ENCODE measurements at regions not wholly inside any gene's neighbourhood (a gene's known extent, or its start where the extent isn't known, plus 50 kb on each side); places are given as distances from the start of the nearest gene placed in this dataset.
A peak's percentile ranks its signal among the peaks of the same experiment; 100 is the strongest.

DNA sequence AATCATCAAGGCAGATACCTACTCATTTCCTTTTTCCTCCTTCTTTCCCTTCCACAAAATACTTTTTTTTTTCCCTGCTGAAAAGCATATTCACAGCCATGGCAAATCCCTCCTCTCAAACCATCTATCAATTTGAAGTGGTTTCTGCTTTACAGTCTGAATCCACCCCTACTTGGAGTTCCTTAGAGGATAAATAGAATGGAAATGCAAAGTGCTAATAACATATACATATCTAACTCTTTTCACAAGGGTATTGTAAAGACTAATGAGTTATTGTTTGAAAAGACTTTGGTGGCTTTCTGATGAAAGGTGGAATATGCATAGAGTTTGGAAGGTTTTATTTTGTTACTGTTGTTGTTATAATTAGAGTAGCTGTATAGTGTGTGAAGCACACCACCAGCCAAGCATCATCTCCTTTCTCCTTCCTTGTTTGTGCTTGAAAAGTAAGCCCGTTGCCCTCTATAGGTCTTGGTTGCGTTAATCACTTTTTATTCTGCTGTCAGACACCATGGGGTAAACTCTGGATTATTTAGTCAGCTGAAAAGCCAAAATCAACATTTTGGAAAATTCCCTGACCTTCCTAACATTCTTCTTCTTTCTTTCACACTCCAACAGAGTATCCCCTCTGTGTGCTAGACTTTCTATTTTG lies 2126.9 kb upstream of the CELF4 start:
- no peak for DNase-seq

DNA sequence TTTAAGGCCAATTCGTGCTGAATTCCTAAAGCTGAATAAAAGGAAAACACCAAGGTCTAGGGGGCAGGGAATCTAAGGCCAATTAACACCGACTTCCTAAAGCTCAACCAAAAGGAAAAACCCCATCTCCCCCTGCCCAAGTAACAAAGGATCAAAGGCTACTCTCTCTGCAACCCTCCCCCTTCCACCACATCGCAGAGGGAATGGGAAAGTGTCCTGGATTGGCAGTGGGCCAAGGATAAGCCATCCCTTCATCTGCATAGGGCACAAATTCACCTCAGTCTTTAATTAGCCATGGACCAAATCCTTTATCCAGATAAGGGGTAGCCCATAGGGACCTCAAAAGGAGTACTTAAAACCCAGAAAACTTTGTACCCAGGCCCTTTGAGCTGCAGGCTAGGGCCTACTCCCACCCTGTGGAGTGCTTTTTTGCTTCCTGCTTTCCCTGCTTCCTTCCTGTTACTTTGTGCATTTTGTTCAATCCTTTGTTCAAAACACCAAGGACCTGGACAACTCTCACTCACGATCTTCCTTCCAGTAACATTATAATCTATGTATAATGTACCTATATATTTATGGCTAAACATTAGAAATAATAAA lies 2119.8 kb upstream of the CELF4 start:
- DNase-seq: no peak

DNA sequence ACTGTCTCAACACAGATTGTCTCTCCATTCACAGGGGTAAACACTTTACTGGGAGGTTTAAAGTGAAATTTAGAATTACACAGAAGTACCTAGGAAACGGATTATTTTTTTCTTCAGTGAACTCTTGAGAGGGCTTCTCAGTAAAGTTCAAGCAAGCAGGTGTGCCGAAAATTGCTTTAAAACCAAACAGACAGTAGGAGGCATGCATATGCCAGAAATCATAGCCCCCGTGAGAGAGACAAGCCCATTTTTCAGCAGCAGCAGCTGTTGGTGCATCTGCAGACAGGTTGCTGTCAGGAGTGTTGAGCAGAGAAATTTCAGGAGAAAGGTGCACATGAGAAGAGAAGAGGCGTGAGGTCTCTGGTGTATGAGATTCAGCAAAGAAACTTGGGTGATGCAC lies 2115.5 kb upstream of the CELF4 start:
- no peak for DNase-seq

DNA sequence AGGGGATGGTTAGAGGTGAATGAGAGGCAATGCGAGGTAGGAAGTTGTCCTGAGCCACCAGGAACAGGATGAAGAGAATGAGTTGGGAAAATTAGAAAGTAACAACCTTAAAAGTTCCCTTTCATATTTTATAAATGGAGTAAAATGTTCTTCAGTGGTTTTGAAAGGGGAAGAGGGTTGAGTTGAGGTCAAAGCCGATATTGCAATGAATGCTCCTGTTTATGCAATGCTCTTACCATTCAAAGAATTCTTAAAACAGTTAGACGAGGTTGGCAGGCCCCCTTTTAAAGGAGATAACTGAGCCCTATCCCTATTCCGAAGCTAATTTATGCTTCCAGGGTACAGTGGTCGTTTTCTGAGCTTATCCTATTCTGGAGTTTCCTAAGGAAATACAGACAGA lies 2110.3 kb upstream of the CELF4 start:
- DNase-seq: peak; percentile 37

DNA sequence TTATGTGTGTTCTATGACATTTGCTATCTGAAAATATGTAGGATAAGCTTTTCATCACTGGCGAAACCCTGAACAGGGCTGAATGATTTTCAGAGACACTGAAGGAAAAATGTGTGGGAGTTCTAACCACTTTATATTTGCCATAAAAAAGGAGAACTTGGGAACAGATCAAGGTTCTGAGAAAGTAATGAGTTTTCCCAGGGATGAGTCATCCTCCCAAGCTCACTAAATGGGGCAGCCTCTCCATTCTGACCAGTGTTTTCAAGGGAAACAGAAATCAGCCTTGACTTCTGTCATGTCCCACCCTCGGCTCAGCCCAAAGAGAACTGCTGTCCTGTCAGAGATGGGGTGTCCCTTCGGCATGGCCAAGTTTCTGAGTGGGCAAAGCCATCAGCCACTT lies 2109.8 kb upstream of the CELF4 start:
- peak; percentile 64 for DNase-seq

DNA sequence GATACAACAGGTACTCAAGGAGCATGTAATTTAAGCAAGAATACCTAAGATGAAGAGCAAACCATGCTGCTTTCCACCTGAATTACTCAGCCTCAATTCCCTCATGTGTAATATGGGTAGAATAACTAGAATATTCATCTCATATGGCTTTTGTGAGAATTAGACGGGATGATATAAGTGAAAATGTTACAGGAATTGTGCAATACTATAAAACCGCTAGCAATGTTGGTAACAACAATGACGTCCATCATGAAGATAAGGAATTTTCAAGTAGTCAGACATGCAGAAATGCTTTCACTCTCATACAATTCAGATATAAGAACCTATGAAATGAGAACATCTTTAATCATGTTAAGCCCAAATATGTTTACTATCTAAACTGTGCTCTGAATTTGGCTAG lies 2106.6 kb upstream of the CELF4 start:
- DNase-seq: no peak

DNA sequence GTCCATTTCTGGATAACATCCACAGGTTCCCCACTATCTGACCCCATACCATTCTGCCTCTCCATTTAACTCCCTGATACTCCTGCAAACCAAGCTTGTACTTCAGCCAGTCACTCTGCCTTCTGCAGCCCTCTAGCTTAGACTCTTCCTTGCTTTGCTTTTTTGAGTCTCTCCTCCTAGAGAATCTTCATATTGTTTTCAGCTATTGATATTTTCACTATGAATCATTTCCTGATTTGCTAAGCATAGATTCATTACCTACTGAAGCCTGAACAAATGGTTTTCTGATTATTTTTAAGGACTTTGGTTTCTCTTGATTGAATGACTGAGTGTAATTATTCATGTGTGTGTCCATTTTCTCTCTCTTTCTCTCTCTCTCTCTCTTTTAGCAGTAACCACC lies 2102.3 kb upstream of the CELF4 start:
- DNase-seq: no peak

DNA sequence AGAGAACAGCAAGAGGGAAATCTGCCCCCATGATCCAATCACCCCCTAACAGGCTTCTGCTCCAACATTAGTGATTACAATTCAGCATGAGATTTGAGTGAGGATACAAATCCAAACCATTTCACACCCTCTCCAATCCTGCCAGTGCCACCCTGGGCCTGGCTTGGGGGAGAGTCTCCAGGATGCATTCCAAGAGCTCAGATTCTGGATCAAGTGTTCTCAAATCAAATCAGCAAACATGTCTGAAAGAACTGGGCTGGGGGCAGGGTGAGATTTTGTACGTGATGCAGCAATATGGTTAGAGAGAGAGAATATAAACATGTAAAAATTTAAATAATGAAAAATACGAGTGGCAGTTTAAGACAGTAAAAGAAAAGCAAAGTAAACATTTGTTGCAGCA lies 2100.9 kb upstream of the CELF4 start:
- no peak for DNase-seq

DNA sequence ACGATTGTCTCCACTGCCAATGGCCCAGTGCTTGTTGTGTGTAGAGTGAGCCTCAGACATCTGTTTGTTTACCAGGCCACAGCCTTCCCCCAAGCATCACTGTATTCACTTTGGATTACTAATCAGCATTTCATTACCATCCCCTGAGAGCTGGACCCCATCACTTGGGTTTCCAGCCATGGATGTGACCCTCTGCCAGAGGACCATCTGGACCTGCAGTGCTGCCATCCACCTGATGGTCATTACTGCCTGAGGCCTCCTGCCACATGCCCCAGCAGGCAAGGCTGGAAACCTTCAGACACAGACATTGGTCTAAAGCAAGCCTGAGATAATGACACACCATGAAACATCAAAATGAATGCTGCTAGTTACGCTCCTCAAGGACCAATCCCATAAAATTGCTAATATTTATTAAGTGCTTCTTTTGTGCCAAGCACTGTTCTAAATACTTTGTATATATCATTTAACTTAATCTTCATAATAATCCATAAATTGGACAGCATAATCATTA lies 2096.3 kb upstream of the CELF4 start:
- no peak for DNase-seq

DNA sequence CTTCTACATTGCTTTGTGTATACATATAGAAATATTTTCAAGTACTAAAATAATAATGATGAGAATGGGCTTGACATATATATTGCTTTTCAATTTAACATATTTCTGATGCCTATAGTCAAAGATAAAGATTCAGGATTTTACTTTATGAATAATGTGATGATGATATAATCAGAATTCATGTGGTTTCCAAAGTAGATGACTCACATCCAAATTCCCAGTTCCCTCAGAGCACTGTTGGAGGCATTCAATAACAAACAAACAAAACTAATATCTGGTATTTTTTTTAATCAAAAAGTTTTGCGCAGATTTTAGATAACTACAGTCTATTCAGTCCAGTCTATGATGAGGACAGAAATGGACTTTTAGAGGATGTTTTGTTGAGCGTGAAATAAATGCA lies 2094.5 kb upstream of the CELF4 start:
- DNase-seq: no peak

DNA sequence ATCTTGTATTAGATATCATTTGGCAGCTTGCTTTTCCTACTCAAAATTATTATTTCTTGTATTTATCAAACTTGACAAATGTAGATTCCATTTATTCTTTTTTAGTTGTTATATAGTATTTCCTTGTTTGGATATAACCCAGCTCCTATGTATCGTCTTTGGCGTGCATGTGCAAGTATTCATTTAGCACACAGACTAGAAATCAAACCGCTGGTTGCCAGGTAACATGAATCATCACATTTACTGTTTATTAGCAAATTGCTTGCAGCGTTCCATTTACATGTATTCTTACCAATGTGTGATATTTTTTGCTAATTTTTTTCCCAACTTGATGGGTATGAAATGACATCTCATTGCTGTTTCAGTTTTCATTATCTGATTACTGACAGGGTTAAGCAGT lies 2089.7 kb upstream of the CELF4 start:
- no peak for DNase-seq

DNA sequence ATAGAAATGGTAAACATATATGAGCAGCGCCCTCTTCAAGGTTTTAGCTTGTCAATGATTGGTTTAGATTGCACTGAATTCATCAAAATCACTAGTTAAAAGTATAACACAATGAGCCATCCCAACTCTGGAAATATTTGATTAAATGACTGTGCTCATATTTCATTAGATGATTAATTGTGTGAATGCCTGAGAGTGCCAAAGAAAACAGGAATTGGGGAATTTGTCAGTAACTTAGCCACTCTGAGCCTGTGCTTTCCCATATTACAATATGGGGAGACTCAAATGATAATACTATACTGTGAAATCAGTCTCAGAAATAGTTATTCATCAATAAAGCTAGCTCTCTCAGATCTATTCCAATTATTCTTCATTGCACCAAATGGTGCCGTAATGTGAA lies 2087.6 kb upstream of the CELF4 start:
- no peak for DNase-seq

DNA sequence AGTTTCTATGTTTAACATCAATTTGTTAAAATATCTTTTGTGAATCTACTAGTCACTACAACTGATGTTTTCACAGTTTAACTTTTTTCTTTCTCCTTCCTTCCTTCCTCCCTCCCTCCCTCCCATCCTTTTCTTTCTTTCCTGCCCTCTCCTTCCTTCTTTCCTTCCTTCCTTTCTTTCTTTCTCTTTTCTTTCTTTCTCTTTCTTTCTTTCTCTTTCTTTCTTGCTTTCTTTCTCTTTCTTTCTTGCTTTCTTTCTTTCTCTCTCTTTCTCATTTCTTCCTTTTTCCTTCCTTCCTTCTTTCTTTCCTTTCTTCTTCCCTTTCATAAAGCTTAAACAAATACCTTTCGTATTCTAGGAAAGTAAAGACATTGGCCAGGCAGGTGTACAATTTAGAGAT lies 2083.0 kb upstream of the CELF4 start:
- no peak for DNase-seq

DNA sequence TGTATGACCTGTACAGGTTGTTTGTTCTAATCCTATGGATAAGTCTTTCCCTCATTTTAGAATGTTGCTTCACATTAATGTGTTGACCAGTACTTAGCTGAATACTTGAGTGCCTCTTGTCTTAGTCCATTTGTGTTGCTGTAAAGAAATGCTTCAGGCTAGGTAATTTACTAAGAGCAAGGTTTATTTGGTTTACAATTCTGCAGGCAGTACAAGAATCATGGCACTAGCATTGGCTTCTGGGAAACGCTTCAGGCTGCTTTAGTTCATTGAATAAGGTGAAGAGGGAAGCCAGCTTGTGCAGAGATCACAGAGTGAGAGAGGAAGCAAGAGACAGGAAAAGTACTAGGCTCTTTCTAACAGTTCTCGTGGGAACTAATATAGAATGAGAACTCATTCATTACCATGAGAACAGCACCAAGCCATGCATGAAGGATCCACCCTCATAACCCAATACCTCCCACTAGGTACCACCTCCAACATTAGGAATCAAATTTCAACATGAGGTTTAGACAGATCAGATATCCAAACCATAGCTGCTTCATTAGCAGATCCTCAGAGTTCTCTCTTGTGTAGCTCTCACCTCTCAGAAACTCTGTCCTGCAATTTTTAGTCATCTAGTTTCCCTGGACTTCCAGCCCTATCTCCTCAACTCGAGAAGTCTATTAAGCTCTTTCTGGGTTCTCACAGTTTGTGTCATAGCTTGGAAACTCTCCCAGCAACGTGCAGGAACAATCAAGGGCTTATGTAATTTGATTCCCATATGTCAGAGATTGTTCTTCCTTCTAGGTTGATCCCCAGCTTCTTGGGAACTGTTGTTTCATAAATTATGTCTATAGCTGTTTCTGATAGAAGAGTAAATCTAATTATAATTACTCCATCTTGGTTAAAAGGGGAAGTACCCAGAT lies 2082.3 kb upstream of the CELF4 start:
- no peak for DNase-seq

DNA sequence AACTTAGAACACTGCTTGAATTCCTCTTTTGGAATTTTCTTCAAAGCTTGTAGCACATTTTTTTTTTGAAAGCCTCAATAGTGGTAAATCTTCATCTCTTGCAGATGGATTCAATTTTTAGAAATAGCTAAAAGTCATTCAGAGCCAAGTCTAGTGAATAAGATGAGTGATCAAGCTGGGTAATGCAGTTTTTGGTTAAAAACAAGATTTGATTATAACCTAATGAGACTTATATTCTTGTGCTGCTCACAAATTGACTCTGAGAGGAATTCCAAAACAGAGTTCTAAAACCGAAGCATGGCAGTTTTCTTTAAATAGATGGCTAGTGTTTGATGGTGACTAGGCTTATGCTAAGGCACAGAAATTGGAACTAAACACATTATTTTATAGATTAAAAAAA lies 2072.6 kb upstream of the CELF4 start:
- no peak for DNase-seq

DNA sequence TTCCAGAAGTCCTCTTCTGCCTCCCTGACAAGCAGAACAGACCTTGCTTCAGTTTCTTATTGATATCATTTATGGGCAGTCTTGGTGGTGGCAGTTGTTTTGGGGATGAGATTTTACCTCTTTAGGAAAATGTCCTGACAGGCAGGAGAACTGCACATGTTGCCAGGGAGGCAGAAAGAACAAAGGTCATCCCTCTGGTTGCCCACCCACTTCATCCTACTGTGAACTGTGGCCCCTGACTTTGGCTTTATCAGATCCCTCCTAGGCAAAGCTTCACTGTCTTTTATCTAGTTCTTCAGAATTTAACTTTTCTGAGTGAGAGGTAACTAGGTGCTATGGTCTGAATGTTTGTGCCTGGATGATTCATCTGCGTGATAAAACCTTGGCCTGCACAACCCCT lies 2071.3 kb upstream of the CELF4 start:
- no peak for DNase-seq

DNA sequence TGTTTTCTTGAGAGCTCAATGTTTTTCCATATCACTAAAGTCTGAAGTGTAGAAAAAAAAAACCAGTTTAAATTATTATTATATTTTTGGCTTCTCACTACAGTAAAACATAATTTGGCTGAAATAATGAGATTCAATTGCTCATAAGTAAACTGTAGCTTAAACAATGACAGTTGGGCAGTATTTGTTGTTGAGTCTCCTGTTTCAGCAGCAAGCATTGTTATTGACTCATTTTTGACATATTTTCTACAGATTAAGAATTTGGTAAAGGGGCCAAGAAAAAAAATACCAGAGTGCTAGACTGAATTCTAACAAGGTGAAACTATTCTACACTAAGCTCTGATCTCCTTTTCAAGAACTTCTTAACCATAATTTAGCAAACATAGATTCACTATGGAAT lies 2070.4 kb upstream of the CELF4 start:
- DNase-seq: no peak

DNA sequence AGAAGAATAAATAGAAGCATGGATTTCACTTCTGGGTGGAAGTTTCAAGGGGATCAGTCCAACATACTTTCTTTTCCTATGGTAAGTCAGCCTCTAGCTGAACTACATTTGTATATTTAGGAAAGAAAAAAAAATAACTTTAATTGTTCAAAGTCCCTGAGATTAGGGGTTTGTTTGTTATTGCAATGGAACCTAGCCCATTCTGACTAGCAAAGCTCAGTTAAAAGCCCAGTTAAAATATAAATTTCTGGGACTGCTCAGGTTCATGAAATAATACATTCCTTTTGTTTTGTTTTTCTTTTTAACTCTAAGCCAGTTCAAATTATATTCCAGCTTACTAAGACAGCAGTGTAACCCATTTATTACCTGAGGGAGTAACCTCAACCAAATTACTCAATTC lies 2069.6 kb upstream of the CELF4 start:
- DNase-seq: no peak

DNA sequence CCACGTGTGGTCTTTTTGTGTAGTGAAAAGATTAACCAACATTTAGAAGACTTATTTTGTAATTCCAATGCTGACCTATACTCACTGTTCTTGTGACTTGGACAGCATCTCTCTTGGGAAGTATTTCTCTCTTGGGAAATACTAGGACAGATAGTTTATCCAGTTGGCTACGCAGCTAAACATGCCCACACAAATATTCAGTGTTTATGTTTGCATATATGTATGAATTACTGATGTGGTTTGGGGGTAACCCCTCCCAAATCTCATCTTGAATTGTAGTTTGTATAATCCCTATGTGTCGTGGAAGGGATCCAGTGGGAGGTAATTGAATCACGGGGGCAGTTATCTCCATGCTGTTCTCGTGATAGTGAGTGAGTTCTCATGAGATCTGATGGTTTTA lies 2062.3 kb upstream of the CELF4 start:
- DNase-seq: no peak

DNA sequence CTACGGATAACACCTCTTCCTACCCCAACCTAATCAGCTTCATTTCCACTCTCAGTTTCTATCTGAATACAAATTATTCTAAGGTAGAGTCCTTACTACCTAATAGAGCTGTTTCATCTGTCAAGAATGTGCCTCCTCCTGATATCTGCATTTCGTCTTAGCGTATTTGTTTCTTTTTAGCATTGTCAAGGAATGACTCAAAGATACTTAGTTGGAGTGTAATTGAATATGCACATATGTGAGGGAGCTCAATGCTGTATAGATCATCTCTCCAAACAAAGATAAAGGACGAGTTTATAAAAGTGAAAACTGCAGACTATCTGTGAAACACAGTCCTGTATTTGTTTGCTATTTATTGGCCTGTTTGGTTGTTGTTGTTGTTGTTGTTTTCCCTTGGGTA lies 2059.4 kb upstream of the CELF4 start:
- DNase-seq: no peak

DNA sequence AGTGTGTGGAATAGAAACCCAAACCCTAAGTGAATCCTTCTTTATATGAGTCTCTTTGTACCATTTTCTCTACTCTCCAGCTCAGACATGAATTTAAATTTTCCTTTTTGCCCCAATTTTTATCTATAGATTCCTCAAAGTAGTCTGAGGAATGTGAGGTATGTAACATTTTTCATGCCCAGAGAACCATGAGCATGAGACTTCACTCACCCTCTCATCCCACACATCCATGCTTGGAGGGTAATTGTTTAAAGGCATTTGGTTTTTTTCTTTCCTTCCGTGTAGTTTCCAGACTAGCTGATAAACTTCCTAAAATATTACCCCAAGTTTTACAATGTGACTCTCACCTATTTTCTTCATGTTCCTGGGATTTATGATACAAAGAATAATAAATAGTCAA lies 2056.8 kb upstream of the CELF4 start:
- DNase-seq: no peak

DNA sequence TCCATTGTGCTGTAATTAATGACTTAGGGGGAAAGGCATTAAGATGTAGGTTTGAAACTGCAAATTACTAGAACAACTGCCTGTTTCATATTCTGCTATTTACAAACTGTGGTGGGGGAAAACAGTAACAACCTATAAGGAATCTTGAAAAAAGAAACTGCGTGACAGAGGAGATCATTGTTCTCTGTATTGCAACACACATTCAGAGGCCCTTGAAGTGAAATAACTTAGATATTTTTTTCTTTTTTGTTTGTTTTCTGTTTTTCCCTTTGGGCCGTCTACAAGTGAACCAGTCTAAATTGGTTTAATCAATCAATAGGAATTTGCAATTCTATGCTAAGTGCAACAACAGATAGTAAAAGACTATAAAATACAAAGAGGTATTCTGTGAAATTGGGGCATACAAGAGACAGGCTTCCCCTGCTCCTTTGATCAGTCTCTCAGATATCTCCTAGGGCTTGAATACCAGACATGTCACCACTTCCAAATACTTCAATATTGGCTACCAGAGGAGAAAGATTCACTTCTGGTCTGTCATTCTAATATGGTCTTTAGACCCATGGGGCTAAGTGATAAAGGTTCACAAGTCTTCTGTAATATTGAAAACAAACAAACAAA lies 2055.1 kb upstream of the CELF4 start:
- DNase-seq: no peak

DNA sequence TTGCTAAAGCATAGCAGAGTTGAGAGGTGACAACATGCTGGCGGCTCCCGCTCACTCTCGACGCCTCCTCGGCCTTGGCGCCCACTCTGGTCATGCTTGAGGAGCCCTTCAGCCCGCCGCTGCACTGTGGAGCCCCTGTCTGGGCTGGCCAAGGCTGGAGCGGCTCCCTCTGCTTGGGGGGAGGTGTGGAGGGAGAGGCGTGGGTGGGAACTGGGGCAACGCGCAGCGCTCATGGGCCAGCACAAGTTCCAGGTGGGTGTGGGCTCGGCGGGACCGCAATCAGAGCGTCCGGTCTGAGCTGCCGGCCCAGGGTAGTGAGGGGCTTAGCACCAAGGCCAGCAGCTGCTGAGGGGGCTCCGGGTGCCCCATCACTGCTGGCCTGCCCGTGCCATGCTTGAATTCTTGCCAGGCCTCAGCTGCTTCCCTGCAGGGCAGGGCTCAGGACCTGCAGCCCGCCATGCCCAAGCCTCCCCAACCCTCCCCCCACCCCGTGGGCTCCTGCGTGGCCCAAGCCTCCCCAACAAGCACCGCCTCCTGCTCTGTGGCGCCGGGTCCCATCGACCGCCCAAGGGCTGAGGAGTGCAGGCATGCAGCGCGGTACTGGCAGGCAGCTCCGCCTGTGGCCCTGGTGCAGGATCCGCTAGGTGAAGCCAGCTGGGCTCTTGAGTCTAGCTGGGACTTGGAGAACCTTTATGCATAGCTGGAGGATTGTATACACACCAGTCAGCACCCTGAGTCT lies 2052.8 kb upstream of the CELF4 start:
- DNase-seq: no peak
